ENCODE measurements at regions not wholly inside any gene's neighbourhood (a gene's known extent, or its start where the extent isn't known, plus 50 kb on each side); places are given as distances from the start of the nearest gene placed in this dataset.

DNA sequence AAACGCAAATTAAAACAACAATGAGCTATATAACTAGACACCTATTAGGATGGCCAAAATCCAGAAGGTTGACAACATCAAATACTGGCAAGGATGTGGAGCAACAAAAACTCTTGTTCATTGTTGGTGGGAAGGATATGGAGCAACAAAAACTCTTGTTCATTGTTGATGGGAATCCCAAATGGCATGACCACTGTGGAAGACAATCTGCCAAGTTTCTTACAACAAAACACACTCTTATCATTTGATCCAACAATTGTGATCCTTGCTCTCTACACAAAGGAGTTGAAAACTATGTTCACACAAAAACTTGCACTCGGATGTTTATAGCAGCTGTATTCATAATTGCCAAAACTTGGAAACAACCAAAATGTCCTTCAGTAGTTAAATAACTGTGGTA is 61.8 kb upstream of the LAMA2 start:
- in situ Hi-C loops (cut with MboI), result no loop called here
- Histone ChIP-seq H3K4me1 (replicated peaks in 1 of 2; ENCODE audit: control insufficient read depth in 2 of 2, insufficient read depth in 2 of 2, low read length in 2 of 2) (no peaks in the 10 kb centered on the region), H3K79me2 (ENCODE audit: control insufficient read depth, insufficient read depth, low read length) (no peaks in the 10 kb centered on the region), H3K4me3 (no peak overlapping the region), H2AFZ (ENCODE audit: low read depth, low read length) (no peak overlapping the region), H3K9me1 (ENCODE audit: control insufficient read depth, insufficient read depth, low read length) (no peaks in the 10 kb centered on the region), H3K27me3 (ENCODE audit: control insufficient read depth in 2 of 2, insufficient read depth in 2 of 2, low read length in 2 of 2) (no peaks in the 10 kb centered on the region), H3K4me2 (ENCODE audit: insufficient read depth, low read length) (no peak overlapping the region), H4K20me1 (replicated peaks; ENCODE audit: control insufficient read depth, insufficient read depth, low read length) (no peaks in the 10 kb centered on the region), H3K9me3 (replicated peaks; ENCODE audit: control insufficient read depth, insufficient read depth, low read depth, low read length) (no peaks in the 10 kb centered on the region), H3K9ac (ENCODE audit: insufficient read depth in 1 of 2, low read depth in 2 of 2, low read length in 2 of 2) (no peak overlapping the region), H3K36me3 (ENCODE audit: control insufficient read depth, insufficient read depth, low read length) (no peaks in the 10 kb centered on the region), H3K27ac (ENCODE audit: extremely low read depth, low read depth, low read length) (no peak overlapping the region)
- intact Hi-C loops (cut with micrococcal nuclease), result no loop called here
- WGBS (ENCODE audit: insufficient coverage, low coverage, missing lambda C conversion rate), result 0% methylated on average over 2 of the region's 2 CpGs
- ChIA-PET CTCF (ENCODE audit: low intra/inter-chr PET ratio) (no interaction called here), POLR2A (no interaction called here)
- FAIRE-seq (no peak), DNase-seq (ENCODE audit: extremely low read depth in 1 of 4, low spot score in 3 of 4) (no peak), ATAC-seq (no peak)
- no TSS peak for BruUV-seq (replicated peaks)
- TF ChIP-seq ZEB2 (IDR thresholded peaks at IDR 0.05), result no peak
- no peak for TF ChIP-seq HDAC1 (IDR thresholded peaks at IDR 0.05)
- TF ChIP-seq NRF1 (conservative IDR thresholded peaks at IDR 0.05 in 1 of 2, IDR thresholded peaks at IDR 0.05 in 1 of 2), result no peak
- TF ChIP-seq PURB (CRISPR knock-in tag; IDR thresholded peaks at IDR 0.05; ENCODE audit: low read depth), result no peak
- no peak for TF ChIP-seq ZNF561 (CRISPR knock-in tag; conservative IDR thresholded peaks at IDR 0.05)
- TF ChIP-seq ZNF224 (CRISPR knock-in tag; IDR thresholded peaks at IDR 0.05), result no peak
- no peak for TF ChIP-seq KLF13 (tag; IDR thresholded peaks at IDR 0.05; ENCODE audit: borderline replicate concordance, low read depth)
- TF ChIP-seq NUFIP1 (IDR thresholded peaks at IDR 0.05; ENCODE audit: partially characterized antibody), result no peak
- no peak for TF ChIP-seq MAFG (tag; conservative IDR thresholded peaks at IDR 0.05)
- TF ChIP-seq HDAC2 (IDR thresholded peaks at IDR 0.05), result no peak
- TF ChIP-seq SIRT6 (IDR thresholded peaks at IDR 0.05; ENCODE audit: low read depth, low read length), result no peak
- TF ChIP-seq SREBF2 (CRISPR knock-in tag; IDR thresholded peaks at IDR 0.05), result no peak
- no peak for TF ChIP-seq ATF1 (CRISPR knock-in tag; IDR thresholded peaks at IDR 0.05)
- TF ChIP-seq ATF1 (tag; IDR thresholded peaks at IDR 0.05), result no peak
- TF ChIP-seq RAD51 (IDR thresholded peaks at IDR 0.05; ENCODE audit: borderline replicate concordance, low read depth), result no peak
- no peak for TF ChIP-seq ZNF212 (CRISPR knock-in tag; IDR thresholded peaks at IDR 0.05)
- no peak for TF ChIP-seq U2AF1 (optimal IDR thresholded peaks at IDR 0.05; ENCODE audit: low read depth, low read length)
- TF ChIP-seq SRF (CRISPR knock-in tag; IDR thresholded peaks at IDR 0.05), result no peak
- TF ChIP-seq CEBPG (CRISPR knock-in tag; IDR thresholded peaks at IDR 0.05), result no peak
- no peak for TF ChIP-seq CEBPG (tag; conservative IDR thresholded peaks at IDR 0.05 in 1 of 2, IDR thresholded peaks at IDR 0.05 in 1 of 2)
